Osteoblast (primary cell): ENCODE measurements at regions not wholly inside any gene's neighbourhood (a gene's known extent, or its start where the extent isn't known, plus 50 kb on each side); places are given as distances from the start of the nearest gene placed in this dataset.

ENCODE experiments used
- DNase-seq: peaks from one replicate; pipeline ENCODE4 v3.0.0; 2011; ENCODE audit warnings: low spot score, mixed read lengths; ENCODE audit not compliant: insufficient read length; ENCODE audit errors: missing footprints
- H2AFZ ChIP-seq: 2 replicates; pipeline ENCODE4 v1.6.0; 2011; ENCODE audit warnings: mild to moderate bottlenecking, low read length
- H3K27ac ChIP-seq: 2 replicates; pipeline ENCODE4 v1.5.1; 2011; ENCODE audit warnings: mild to moderate bottlenecking, low read depth, low read length, moderate library complexity
- H3K27me3 ChIP-seq: 2 replicates; pipeline ENCODE4 v1.6.0; 2012; ENCODE audit warnings: mild to moderate bottlenecking, control low read depth, inconsistent platforms, low read length, moderate library complexity; ENCODE audit not compliant: insufficient read depth
- H3K36me3 ChIP-seq: 2 replicates; pipeline ENCODE4 v1.5.1; 2011; ENCODE audit warnings: mild to moderate bottlenecking, low read length, control low read depth, moderate library complexity; ENCODE audit not compliant: insufficient read depth
- H3K4me1 ChIP-seq: 2 replicates; pipeline ENCODE4 v1.5.1; 2011; ENCODE audit warnings: mild to moderate bottlenecking, low read length, control low read depth, moderate library complexity; ENCODE audit not compliant: insufficient read depth
- H3K4me2 ChIP-seq: 2 replicates; pipeline ENCODE4 v1.6.0; 2011; ENCODE audit warnings: mild to moderate bottlenecking, low read length; ENCODE audit not compliant: insufficient read depth
- H3K4me3 ChIP-seq: fragments of 200-600 bp; sonication (generic); 3 replicates; pipeline ENCODE4 v1.5.1; 2012; ENCODE audit warnings: mild to moderate bottlenecking, low read length, inconsistent platforms; ENCODE audit not compliant: insufficient read depth
- H3K79me2 ChIP-seq: 2 replicates; pipeline ENCODE4 v1.6.0; 2012; ENCODE audit warnings: mild to moderate bottlenecking, low read length, control low read depth, inconsistent platforms; ENCODE audit not compliant: insufficient read depth
- H3K9me3 ChIP-seq: 2 replicates; pipeline ENCODE4 v1.5.1; 2011; ENCODE audit warnings: low read depth, low read length, control low read depth
- H4K20me1 ChIP-seq: 2 replicates; pipeline ENCODE4 v1.6.0; 2012; ENCODE audit warnings: mild to moderate bottlenecking, low read length, control low read depth; ENCODE audit not compliant: insufficient read depth
- CTCF ChIP-seq: IDR thresholded peaks from 2 replicates; pipeline ENCODE4 v1.5.1; 2011; ENCODE audit warnings: mild to moderate bottlenecking, low read depth, low read length, moderate library complexity; ENCODE audit errors: extremely low read depth

- Histone ChIP-seq H4K20me1 (no peaks in the 10 kb centered on the region), H2AFZ (no peak overlapping the region), H3K36me3 (no peaks in the 10 kb centered on the region), H3K27ac (peak overlapping the region; percentile 20), H3K79me2 (no peaks in the 10 kb centered on the region), H3K9me3 (no peaks in the 10 kb centered on the region), H3K4me3 (no peak overlapping the region), H3K27me3 (no peaks in the 10 kb centered on the region), H3K4me1 (peaks cover 12% of the 10 kb centered on the region), H3K4me2 (no peak overlapping the region)
- no peak for TF ChIP-seq CTCF
- DNase-seq: peak; percentile 74
Measured at GRCh38 chr6:16999491-17000436, 102.1 kb upstream of the STMND1 start.

GRCh38 chr6:16998461-16998860 is 103.4 kb upstream of the STMND1 start:
- Histone ChIP-seq H3K27me3 (no peaks in the 10 kb centered on the region), H4K20me1 (no peaks in the 10 kb centered on the region), H3K27ac (no peak overlapping the region), H3K9me3 (no peaks in the 10 kb centered on the region), H3K4me1 (peaks cover 4% of the 10 kb centered on the region), H2AFZ (no peak overlapping the region), H3K4me3 (no peak overlapping the region), H3K4me2 (no peak overlapping the region), H3K36me3 (no peaks in the 10 kb centered on the region), H3K79me2 (no peaks in the 10 kb centered on the region)
- DNase-seq: no peak
- no peak for TF ChIP-seq CTCF

- no peak for DNase-seq
- H2AFZ ChIP-seq: no peak overlapping the region
- no peak overlapping the region for H3K4me3 ChIP-seq
- peaks cover 4% of the 10 kb centered on the region for H3K4me1 ChIP-seq
- H3K9me3 ChIP-seq: no peaks in the 10 kb centered on the region
- H3K27ac ChIP-seq: no peak overlapping the region
- TF ChIP-seq CTCF: no peak
- no peaks in the 10 kb centered on the region for H4K20me1 ChIP-seq
- H3K79me2 ChIP-seq: no peaks in the 10 kb centered on the region
- no peaks in the 10 kb centered on the region for H3K36me3 ChIP-seq
- H3K4me2 ChIP-seq: no peak overlapping the region
- no peaks in the 10 kb centered on the region for H3K27me3 ChIP-seq
Measured at GRCh38 chr6:16995511-16996250, 106.2 kb upstream of the STMND1 start.

- TF ChIP-seq CTCF: no peak
- H3K4me2 ChIP-seq: no peak overlapping the region
Measured at GRCh38 chr6:16993396-16993795, 108.5 kb upstream of the STMND1 start.

More at GRCh38 chr6:16993396-16993795, 108.5 kb upstream of the STMND1 start:
- Histone ChIP-seq H4K20me1 (no peaks in the 10 kb centered on the region), H3K9me3 (peaks cover 3% of the 10 kb centered on the region), H3K4me1 (no peaks in the 10 kb centered on the region), H3K79me2 (no peaks in the 10 kb centered on the region), H3K27ac (no peak overlapping the region), H2AFZ (no peak overlapping the region), H3K27me3 (no peaks in the 10 kb centered on the region), H3K36me3 (no peaks in the 10 kb centered on the region), H3K4me3 (no peak overlapping the region)
- DNase-seq: no peak
